IPS-20b (cell line): ENCODE measurements at regions not wholly inside any gene's neighbourhood (a gene's known extent, or its start where the extent isn't known, plus 50 kb on each side); places are given as distances from the start of the nearest gene placed in this dataset.

ENCODE experiments used
- H3K27ac ChIP-seq: one replicate; pipeline ENCODE4 v1.5.1; 2013; ENCODE audit warnings: low read length
- H3K27me3 ChIP-seq: 2 replicates; pipeline ENCODE4 v1.6.1; 2013; ENCODE audit warnings: mild to moderate bottlenecking, low read length, inconsistent platforms; ENCODE audit not compliant: insufficient read depth
- H3K36me3 ChIP-seq: 2 replicates; pipeline ENCODE4 v1.6.1; 2013; ENCODE audit warnings: low read depth, mild to moderate bottlenecking, inconsistent platforms, low read length, moderate library complexity; ENCODE audit not compliant: insufficient read depth
- H3K4me1 ChIP-seq: 2 replicates; pipeline ENCODE4 v1.6.1; 2013; ENCODE audit warnings: mild to moderate bottlenecking, control low read depth, inconsistent platforms, low read length, moderate library complexity; ENCODE audit not compliant: insufficient read depth
- H3K4me3 ChIP-seq: 2 replicates; pipeline ENCODE4 v1.5.1; 2013; ENCODE audit warnings: mild to moderate bottlenecking, low read length, inconsistent platforms
- H3K9ac ChIP-seq: 2 replicates; pipeline ENCODE4 v1.6.1; 2013; ENCODE audit warnings: low read depth, mild to moderate bottlenecking, inconsistent platforms, low read length, moderate library complexity
- H3K9me3 ChIP-seq: 2 replicates; pipeline ENCODE4 v1.6.1; 2013; ENCODE audit warnings: mild to moderate bottlenecking, low read depth, low read length, inconsistent platforms; ENCODE audit not compliant: insufficient read depth

DNA sequence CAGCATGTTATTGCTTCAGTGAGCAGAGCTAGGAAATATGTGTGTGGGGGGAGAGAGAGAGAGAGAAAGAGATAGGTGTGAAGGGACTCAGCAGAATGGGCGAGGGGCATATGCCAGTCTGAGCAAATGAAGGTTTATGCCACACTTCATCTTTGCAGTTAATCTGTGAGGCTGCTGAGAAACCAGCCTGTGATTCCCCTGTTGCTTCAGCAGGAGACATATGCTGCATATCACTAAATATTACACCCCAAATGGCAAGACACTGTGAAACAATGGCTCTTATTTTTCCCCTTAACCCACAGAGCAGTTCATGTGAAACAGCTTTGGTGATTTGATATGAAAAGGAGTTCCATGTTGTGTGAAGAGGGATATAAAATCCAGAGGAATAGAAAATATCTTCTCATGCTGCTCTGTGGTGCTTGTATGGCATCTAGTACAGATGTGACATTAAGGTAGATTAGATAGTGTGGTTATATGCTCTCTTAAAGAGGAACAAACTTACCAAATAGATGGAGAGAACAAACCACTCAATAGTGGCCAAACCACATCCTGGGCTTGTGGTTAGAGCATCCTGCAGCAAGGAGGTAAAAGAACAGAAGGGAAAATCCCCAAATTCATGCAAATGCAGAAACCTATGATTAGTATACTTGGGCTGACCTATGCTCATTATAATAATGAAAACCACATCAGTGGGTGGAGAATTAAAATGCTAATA, 864.2 kb downstream of the FAM181B start:
- Histone ChIP-seq H3K27ac (no peak overlapping the region), H3K4me3 (no peak overlapping the region), H3K27me3 (no peaks in the 10 kb centered on the region), H3K4me1 (no peaks in the 10 kb centered on the region), H3K36me3 (no peaks in the 10 kb centered on the region), H3K9ac (no peak overlapping the region), H3K9me3 (no peaks in the 10 kb centered on the region)

DNA sequence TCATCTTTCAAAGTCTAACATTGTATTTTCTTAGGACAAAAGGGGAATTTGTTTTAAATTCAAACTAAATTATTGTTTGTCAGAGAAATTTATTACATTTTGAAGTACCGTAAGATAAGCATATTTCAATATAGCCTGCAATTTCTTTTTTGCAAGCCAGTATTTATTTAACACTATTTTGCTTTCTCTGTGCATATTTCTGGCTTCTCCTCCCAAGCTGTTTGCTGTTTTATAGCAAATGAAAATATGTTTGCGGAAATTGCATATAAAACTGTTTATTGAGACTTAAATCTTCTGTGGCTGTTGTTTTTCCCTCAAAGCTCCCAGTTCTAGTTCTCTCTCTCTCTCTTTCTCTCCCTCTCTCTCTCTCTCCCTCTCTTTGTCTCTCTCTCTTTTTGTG, 866.8 kb downstream of the FAM181B start:
- H3K4me1 ChIP-seq = no peaks in the 10 kb centered on the region
- no peak overlapping the region for H3K9ac ChIP-seq
- no peaks in the 10 kb centered on the region for H3K36me3 ChIP-seq
- H3K4me3 ChIP-seq = no peak overlapping the region
- no peak overlapping the region for H3K27ac ChIP-seq
- H3K27me3 ChIP-seq = no peaks in the 10 kb centered on the region
- no peaks in the 10 kb centered on the region for H3K9me3 ChIP-seq

DNA sequence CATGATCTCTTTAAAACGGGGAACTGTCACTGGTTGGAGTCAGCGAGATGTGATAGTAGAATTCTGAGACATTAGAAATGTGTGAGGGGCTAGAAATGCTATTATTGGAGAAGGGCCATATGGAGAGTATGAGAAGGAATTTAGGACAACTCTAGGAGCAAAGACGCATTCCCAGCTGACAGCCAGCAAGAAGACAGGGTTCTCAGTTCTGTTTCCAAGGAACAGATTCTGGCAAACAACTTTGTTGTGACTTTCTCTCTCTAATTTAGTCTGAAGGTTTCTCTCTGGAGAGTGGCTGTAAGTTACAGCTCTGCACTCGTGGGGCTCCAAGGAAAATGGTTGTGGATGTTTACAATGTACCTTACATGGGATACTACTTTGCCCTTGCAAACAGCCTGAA, 876.3 kb downstream of the FAM181B start:
- no peaks in the 10 kb centered on the region for H3K4me1 ChIP-seq
- H3K9ac ChIP-seq = no peak overlapping the region
- H3K36me3 ChIP-seq = no peaks in the 10 kb centered on the region
- H3K4me3 ChIP-seq = no peak overlapping the region
- no peaks in the 10 kb centered on the region for H3K9me3 ChIP-seq
- H3K27me3 ChIP-seq = no peaks in the 10 kb centered on the region
- no peak overlapping the region for H3K27ac ChIP-seq

DNA sequence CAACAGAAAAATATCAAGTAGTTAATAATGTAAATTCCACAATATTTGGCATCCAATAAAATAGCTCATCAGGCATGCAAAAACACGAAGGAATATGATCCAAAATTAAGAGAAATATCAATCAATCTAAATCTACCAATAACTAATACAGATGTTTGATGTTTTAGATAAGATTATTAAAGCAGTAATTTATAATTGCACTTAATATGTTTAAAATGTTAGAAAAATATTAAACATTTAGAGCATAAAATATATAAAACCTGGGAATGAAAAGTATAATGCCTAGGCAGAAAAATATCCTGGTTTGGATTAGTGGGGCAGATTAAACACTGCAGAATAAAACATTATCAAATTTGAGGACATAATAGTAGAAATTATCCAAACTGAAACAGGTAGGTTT, 879.9 kb downstream of the FAM181B start:
- H3K4me3 ChIP-seq = no peak overlapping the region
- H3K9me3 ChIP-seq = no peaks in the 10 kb centered on the region
- no peaks in the 10 kb centered on the region for H3K36me3 ChIP-seq
- no peaks in the 10 kb centered on the region for H3K27me3 ChIP-seq
- H3K9ac ChIP-seq = no peak overlapping the region
- no peak overlapping the region for H3K27ac ChIP-seq
- H3K4me1 ChIP-seq = no peaks in the 10 kb centered on the region

DNA sequence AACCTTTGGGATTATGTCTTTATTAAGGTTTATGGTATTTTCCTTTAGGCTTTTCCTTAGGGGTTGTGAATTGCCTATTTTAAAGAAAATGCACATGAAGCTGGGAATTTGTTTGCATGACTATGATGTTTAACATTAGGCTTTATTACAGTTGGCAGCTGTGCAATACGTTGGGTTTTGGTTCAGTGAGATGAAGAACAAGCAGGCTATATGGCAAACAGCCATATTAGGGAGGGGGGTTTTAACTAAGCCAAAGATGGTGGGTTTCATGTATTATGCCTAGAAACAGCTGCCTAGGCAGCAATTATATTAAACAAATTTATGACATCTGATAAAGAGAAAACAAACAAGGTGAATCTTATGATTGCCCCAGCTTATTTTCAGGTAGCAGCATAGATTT, 880.8 kb downstream of the FAM181B start:
- no peak overlapping the region for H3K9ac ChIP-seq
- no peaks in the 10 kb centered on the region for H3K27me3 ChIP-seq
- H3K4me1 ChIP-seq = no peaks in the 10 kb centered on the region
- no peaks in the 10 kb centered on the region for H3K9me3 ChIP-seq
- no peak overlapping the region for H3K27ac ChIP-seq
- H3K4me3 ChIP-seq = no peak overlapping the region
- H3K36me3 ChIP-seq = no peaks in the 10 kb centered on the region

DNA sequence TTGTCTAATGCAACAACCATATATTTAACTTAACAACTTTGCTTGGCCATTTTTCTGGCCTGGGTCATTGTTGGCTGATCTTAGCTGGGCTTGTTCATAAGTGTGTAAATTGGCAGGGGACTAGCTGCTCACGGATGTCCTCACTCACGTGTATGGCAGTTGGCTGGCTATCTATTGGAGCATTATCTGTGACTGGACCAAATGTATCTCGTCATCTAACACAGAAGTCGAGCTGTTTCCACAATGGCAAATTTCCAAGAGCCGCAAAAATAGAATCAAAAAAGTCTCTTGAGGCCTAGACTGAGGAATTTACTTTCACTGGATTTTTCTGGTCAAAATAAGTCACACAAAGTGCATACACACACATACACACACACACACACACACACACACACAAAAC, 893.3 kb downstream of the FAM181B start:
- H3K36me3 ChIP-seq = no peaks in the 10 kb centered on the region
- H3K27me3 ChIP-seq = no peaks in the 10 kb centered on the region
- H3K9ac ChIP-seq = no peak overlapping the region
- H3K27ac ChIP-seq = no peak overlapping the region
- H3K4me1 ChIP-seq = no peaks in the 10 kb centered on the region
- no peak overlapping the region for H3K4me3 ChIP-seq
- H3K9me3 ChIP-seq = no peaks in the 10 kb centered on the region

DNA sequence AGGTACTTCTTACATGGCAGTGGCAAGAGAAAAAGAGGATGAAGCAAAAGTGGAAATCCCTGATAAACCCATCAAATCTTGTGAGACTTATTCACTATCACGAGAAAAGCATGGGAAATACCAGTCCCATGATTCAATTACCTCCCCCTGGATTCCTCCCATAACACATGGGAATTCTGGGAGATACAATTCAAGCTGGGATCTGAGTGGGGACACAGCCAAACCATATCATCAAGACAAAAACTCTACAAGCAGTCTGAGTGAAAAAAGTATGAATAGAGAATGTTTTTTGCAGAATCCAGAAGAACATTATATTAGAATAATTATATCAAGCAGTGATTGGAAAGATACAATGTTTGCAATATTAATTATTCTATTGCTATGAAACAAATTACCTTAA, 893.7 kb downstream of the FAM181B start:
- H3K27me3 ChIP-seq = no peaks in the 10 kb centered on the region

DNA sequence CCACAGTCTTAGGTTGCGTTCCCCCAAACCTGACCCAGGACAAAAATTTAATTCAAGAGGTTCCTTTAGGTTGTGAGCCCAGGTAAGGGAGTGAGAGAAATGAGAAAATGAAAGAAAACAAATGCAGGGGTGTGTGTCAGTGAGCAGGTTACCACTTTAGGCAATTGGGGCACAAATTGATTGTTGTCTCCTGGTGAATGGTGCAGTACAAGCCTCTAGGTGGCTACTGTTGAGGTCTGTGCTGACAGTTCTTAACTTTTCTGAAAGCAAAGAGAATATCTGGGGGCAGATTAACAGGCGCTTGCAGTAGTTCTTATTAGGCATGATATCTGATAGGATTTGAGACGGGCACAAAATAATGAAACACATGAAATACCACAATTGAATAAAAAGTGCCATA, 894.6 kb downstream of the FAM181B start:
- H3K4me3 ChIP-seq = no peak overlapping the region
- H3K27ac ChIP-seq = no peak overlapping the region
- no peaks in the 10 kb centered on the region for H3K9me3 ChIP-seq
- no peaks in the 10 kb centered on the region for H3K36me3 ChIP-seq
- H3K9ac ChIP-seq = no peak overlapping the region
- no peaks in the 10 kb centered on the region for H3K27me3 ChIP-seq
- no peaks in the 10 kb centered on the region for H3K4me1 ChIP-seq

More for the DNA sequence above, 893.7 kb downstream of the FAM181B start:
- H3K9ac ChIP-seq = no peak overlapping the region
- no peak overlapping the region for H3K4me3 ChIP-seq
- no peaks in the 10 kb centered on the region for H3K4me1 ChIP-seq
- H3K36me3 ChIP-seq = no peaks in the 10 kb centered on the region
- no peak overlapping the region for H3K27ac ChIP-seq
- H3K9me3 ChIP-seq = no peaks in the 10 kb centered on the region

DNA sequence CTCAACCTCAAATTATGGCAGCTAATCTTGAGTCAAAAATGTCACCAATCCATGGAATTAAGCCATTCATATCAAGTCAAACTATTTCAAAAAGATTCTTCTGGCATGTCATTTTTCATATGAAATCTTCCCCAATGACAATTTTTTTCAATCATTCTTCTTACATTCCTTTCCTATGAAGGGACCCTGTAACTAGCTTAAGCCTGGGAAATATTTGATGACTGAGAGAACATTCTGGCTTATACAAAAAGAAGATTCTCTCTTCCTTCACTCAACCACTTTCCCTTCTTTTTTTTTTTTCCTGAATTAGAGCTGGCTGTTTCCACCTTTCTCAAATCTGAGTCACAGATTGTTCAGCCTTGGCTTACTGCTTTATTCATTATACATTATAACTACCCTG, 903.7 kb downstream of the FAM181B start:
- no peaks in the 10 kb centered on the region for H3K36me3 ChIP-seq
- H3K27me3 ChIP-seq = no peaks in the 10 kb centered on the region
- no peaks in the 10 kb centered on the region for H3K4me1 ChIP-seq
- no peak overlapping the region for H3K9ac ChIP-seq
- no peak overlapping the region for H3K4me3 ChIP-seq
- no peak overlapping the region for H3K27ac ChIP-seq
- H3K9me3 ChIP-seq = no peaks in the 10 kb centered on the region

DNA sequence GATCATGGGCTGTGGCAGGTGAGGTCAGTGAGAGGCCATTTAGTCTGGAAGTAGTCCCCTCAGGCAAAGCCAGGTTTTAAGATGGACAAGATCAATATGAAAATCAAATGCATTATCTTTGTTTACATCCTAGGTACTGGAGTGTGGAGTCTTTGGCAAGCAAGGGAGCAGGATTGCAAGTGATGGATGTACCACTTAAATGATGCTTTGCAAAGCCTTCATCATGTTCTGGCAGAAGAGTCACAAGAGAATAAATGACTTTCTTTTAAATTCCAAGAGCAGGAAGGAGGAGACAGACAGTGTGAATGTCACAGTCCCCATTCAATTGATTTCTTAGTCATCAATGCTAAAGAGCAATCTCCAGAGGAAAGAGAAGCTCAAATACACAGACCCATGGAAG, 908.3 kb downstream of the FAM181B start:
- H3K4me3 ChIP-seq = no peak overlapping the region
- no peaks in the 10 kb centered on the region for H3K9me3 ChIP-seq
- H3K4me1 ChIP-seq = peaks cover 3% of the 10 kb centered on the region; the same call in 1 of the 2 replicates
- H3K27me3 ChIP-seq = no peaks in the 10 kb centered on the region
- H3K36me3 ChIP-seq = no peaks in the 10 kb centered on the region
- H3K9ac ChIP-seq = no peak overlapping the region
- H3K27ac ChIP-seq = no peak overlapping the region

DNA sequence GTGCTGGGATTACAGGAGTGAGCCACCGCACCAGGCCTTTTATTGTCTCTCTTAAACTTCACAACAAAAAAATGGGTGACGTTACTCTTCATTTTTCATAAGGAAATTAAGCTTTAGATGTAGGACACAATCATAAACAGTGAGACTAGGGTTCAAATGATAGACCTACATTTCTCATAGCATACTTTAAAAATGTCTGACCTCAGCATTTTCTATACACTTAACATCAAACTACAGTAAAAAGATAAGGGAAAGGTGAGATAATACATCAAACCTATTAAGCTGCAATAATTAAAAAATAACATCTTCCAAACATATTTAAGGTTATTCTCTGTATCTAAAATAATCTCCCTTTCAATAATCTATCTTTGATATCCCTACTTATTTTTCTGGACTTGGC, 914.2 kb downstream of the FAM181B start:
- Histone ChIP-seq H3K4me3 (no peak overlapping the region), H3K27me3 (no peaks in the 10 kb centered on the region), H3K36me3 (no peaks in the 10 kb centered on the region), H3K27ac (no peak overlapping the region), H3K9me3 (no peaks in the 10 kb centered on the region), H3K4me1 (peaks cover 6% of the 10 kb centered on the region), H3K9ac (no peak overlapping the region)

DNA sequence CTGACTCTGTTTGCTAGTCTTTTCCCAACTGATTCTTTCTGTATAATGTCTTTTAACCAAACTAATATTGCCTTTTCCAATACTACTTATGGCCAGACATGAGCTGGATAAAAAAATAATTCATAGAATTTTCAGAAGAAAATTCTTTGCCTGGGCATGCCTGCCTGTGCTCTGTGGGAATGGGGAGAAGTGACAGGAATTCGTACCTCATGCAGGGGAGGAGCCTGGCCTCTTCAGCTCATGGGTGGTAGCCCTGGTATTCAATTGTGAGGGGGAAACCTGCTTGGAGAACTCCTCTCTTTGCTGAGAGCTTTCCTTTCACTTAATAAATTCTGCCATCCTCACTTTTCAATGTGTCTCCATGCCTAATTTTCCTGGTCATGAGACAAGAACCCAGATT, 928.8 kb downstream of the FAM181B start:
- Histone ChIP-seq H3K4me3 (no peak overlapping the region), H3K9me3 (no peaks in the 10 kb centered on the region), H3K36me3 (no peaks in the 10 kb centered on the region), H3K4me1 (no peaks in the 10 kb centered on the region), H3K9ac (no peak overlapping the region), H3K27ac (no peak overlapping the region), H3K27me3 (no peaks in the 10 kb centered on the region)
